ENCODE measurements at regions not wholly inside any gene's neighbourhood (a gene's known extent, or its start where the extent isn't known, plus 50 kb on each side); places are given as distances from the start of the nearest gene placed in this dataset.

DNA sequence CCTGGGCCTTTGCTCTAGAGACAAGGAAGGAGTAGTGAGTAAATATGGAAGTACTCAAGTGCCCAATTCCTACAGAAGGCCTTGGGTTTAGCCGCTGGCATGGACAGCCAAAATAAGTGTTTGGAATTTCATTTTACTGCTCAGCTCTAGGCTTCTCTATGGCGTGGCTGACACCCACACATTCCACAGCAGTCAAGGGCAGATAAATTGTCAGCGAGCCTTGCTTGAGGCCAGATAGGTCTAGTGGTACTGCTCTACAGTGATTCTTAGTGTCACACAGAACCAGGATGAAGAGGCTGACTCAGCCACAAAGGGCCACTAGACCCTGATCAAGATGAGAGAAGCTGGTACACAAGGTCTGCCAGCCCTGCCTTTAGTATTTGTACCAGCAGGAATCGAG lies 111.0 kb upstream of the NFIB start:
- TF ChIP-seq CTCF (conservative IDR thresholded peaks at IDR 0.05; ENCODE audit: low read depth in 2 of 2) (no peak), ETS1 (IDR thresholded peaks at IDR 0.05) (no peak), ZNF114 (CRISPR knock-in tag; IDR thresholded peaks at IDR 0.05) (no peak), EZH2 (IDR thresholded peaks at IDR 0.05; ENCODE audit: low read depth, unreplicated experiment) (no peak), NANOG (IDR thresholded peaks at IDR 0.05; ENCODE audit: borderline replicate concordance) (no peak), POLR2AphosphoS5 (IDR thresholded peaks at IDR 0.05; ENCODE audit: low read depth) (no peak), EZH2phosphoT487 (IDR thresholded peaks at IDR 0.05; ENCODE audit: unreplicated experiment) (no peak), CREB1 (CRISPR knock-in tag; IDR thresholded peaks at IDR 0.05; ENCODE audit: low read depth) (no peak), STAT1 (IDR thresholded peaks at IDR 0.05; ENCODE audit: unreplicated experiment) (no peak)
- TF ChIP-seq, protein P1, sequence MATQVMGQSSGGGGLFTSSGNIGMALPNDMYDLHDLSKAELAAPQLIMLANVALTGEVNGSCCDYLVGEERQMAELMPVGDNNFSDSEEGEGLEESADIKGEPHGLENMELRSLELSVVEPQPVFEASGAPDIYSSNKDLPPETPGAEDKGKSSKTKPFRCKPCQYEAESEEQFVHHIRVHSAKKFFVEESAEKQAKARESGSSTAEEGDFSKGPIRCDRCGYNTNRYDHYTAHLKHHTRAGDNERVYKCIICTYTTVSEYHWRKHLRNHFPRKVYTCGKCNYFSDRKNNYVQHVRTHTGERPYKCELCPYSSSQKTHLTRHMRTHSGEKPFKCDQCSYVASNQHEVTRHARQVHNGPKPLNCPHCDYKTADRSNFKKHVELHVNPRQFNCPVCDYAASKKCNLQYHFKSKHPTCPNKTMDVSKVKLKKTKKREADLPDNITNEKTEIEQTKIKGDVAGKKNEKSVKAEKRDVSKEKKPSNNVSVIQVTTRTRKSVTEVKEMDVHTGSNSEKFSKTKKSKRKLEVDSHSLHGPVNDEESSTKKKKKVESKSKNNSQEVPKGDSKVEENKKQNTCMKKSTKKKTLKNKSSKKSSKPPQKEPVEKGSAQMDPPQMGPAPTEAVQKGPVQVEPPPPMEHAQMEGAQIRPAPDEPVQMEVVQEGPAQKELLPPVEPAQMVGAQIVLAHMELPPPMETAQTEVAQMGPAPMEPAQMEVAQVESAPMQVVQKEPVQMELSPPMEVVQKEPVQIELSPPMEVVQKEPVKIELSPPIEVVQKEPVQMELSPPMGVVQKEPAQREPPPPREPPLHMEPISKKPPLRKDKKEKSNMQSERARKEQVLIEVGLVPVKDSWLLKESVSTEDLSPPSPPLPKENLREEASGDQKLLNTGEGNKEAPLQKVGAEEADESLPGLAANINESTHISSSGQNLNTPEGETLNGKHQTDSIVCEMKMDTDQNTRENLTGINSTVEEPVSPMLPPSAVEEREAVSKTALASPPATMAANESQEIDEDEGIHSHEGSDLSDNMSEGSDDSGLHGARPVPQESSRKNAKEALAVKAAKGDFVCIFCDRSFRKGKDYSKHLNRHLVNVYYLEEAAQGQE (IDR thresholded peaks at IDR 0.05; ENCODE audit: unreplicated experiment): no peak
